Thymus (tissue), 11 donors: ENCODE measurements at regions not wholly inside any gene's neighbourhood (a gene's known extent, or its start where the extent isn't known, plus 50 kb on each side); places are given as distances from the start of the nearest gene placed in this dataset.

Experiments
- DNase-seq, 9 donors: peaks; one replicate each; pipeline ENCODE4 v3.0.0-alpha.2; 2013; ENCODE audit warnings: low spot score in 9 of 9, low read depth in 6 of 9, missing footprints in 1 of 9
- H3K27ac ChIP-seq, 2 donors: one replicate each; pipeline ENCODE4 v1.5.1; 2013; ENCODE audit warnings: control low read depth in 1 of 2, low read depth in 1 of 2, low read length in 1 of 2, mild to moderate bottlenecking in 1 of 2, moderate library complexity in 1 of 2
- H3K27me3 ChIP-seq, 2 donors: one replicate each; pipeline ENCODE4 v1.5.1; 2013; ENCODE audit warnings: low read length in 1 of 2; ENCODE audit not compliant: control insufficient read depth in 2 of 2, insufficient read depth in 1 of 2
- H3K36me3 ChIP-seq, 2 donors: one replicate each; pipeline ENCODE4 v1.5.1; 2013; ENCODE audit warnings: low read length in 1 of 2, mild to moderate bottlenecking in 1 of 2, moderate library complexity in 1 of 2; ENCODE audit not compliant: control insufficient read depth in 2 of 2, insufficient read depth in 2 of 2
- H3K4me1 ChIP-seq, 2 donors: one replicate each; pipeline ENCODE4 v1.5.1; 2013; ENCODE audit warnings: low read length in 2 of 2; ENCODE audit not compliant: control insufficient read depth in 2 of 2, insufficient read depth in 2 of 2
- H3K4me3 ChIP-seq, 2 donors: one replicate each; pipeline ENCODE4 v1.5.1; 2013; ENCODE audit warnings: low read length in 2 of 2, control low read depth in 1 of 2, mild to moderate bottlenecking in 1 of 2
- H3K9me3 ChIP-seq, 2 donors: one replicate each; pipeline ENCODE4 v1.5.1; 2013; ENCODE audit warnings: low read length in 1 of 2, mild to moderate bottlenecking in 1 of 2; ENCODE audit not compliant: control insufficient read depth in 2 of 2, insufficient read depth in 1 of 2
- WGBS: extraction: QIAGEN DNeasy Blood & Tissue Kit; methylation state at CpG from one replicate; pipeline ENCODE4 v1.1.7; 2013; 5-methylcytosine and 5-hydroxymethylcytosine counted together
- donor health status: healthy.

- 98% methylated on average over 2 of the region's 2 CpGs for WGBS
- Histone ChIP-seq H3K4me3 (no peak overlapping the region), H3K4me1 (no peaks in the 10 kb centered on the region), H3K27ac (no peak overlapping the region), H3K27me3 (no peaks in the 10 kb centered on the region), H3K9me3 (no peaks in the 10 kb centered on the region), H3K36me3 (no peaks in the 10 kb centered on the region)
- DNase-seq: no peak
Measured at GRCh38 chr21:27233514-27234115, 266.7 kb upstream of the ADAMTS5 start.

GRCh38 chr21:27225940-27226339 lies 259.1 kb upstream of the ADAMTS5 start:
- Histone ChIP-seq H3K4me1 (no peaks in the 10 kb centered on the region), H3K9me3 (no peaks in the 10 kb centered on the region), H3K27me3 (no peaks in the 10 kb centered on the region), H3K36me3 (no peaks in the 10 kb centered on the region), H3K4me3 (no peak overlapping the region), H3K27ac (no peak overlapping the region)
- DNase-seq: no peak
- WGBS: 89% methylated on average over 2 of the region's 2 CpGs

GRCh38 chr21:27225151-27225550 lies 258.3 kb upstream of the ADAMTS5 start:
- H3K4me1 ChIP-seq: no peaks in the 10 kb centered on the region
- H3K9me3 ChIP-seq: no peaks in the 10 kb centered on the region
- no peak overlapping the region for H3K4me3 ChIP-seq
- no peaks in the 10 kb centered on the region for H3K27me3 ChIP-seq
- H3K36me3 ChIP-seq: no peaks in the 10 kb centered on the region
- no peak overlapping the region for H3K27ac ChIP-seq
- no peak for DNase-seq

GRCh38 chr21:27224169-27224568 lies 257.3 kb upstream of the ADAMTS5 start:
- DNase-seq: no peak

GRCh38 chr21:27221077-27221476 lies 254.2 kb upstream of the ADAMTS5 start:
- no peaks in the 10 kb centered on the region for H3K9me3 ChIP-seq
- H3K27ac ChIP-seq: no peak overlapping the region
- H3K4me1 ChIP-seq: no peaks in the 10 kb centered on the region
- no peaks in the 10 kb centered on the region for H3K27me3 ChIP-seq
- no peak overlapping the region for H3K4me3 ChIP-seq
- no peak for DNase-seq
- WGBS: 89% methylated on average over 2 of the region's 2 CpGs
- H3K36me3 ChIP-seq: no peaks in the 10 kb centered on the region

More at GRCh38 chr21:27224169-27224568, 257.3 kb upstream of the ADAMTS5 start:
- Histone ChIP-seq H3K27ac (no peak overlapping the region), H3K4me3 (no peak overlapping the region), H3K9me3 (no peaks in the 10 kb centered on the region), H3K36me3 (no peaks in the 10 kb centered on the region), H3K4me1 (no peaks in the 10 kb centered on the region), H3K27me3 (no peaks in the 10 kb centered on the region)

- H3K9me3 ChIP-seq: no peaks in the 10 kb centered on the region
- H3K36me3 ChIP-seq: no peaks in the 10 kb centered on the region
- no peaks in the 10 kb centered on the region for H3K4me1 ChIP-seq
- H3K27ac ChIP-seq: no peak overlapping the region
- DNase-seq: no peak
- no peaks in the 10 kb centered on the region for H3K27me3 ChIP-seq
- H3K4me3 ChIP-seq: no peak overlapping the region
Measured at GRCh38 chr21:27220416-27220815, 253.5 kb upstream of the ADAMTS5 start.

GRCh38 chr21:27219068-27219467 lies 252.2 kb upstream of the ADAMTS5 start:
- 96% methylated on average over 2 of the region's 2 CpGs for WGBS
- H3K9me3 ChIP-seq: no peaks in the 10 kb centered on the region
- no peaks in the 10 kb centered on the region for H3K36me3 ChIP-seq
- no peak overlapping the region for H3K4me3 ChIP-seq
- H3K27ac ChIP-seq: no peak overlapping the region
- no peaks in the 10 kb centered on the region for H3K4me1 ChIP-seq
- H3K27me3 ChIP-seq: no peaks in the 10 kb centered on the region
- no peak for DNase-seq

GRCh38 chr21:27213303-27213702 lies 246.4 kb upstream of the ADAMTS5 start:
- DNase-seq: no peak
- no peak overlapping the region for H3K4me3 ChIP-seq
- no peaks in the 10 kb centered on the region for H3K9me3 ChIP-seq
- no peaks in the 10 kb centered on the region for H3K27me3 ChIP-seq
- no peaks in the 10 kb centered on the region for H3K36me3 ChIP-seq
- no peaks in the 10 kb centered on the region for H3K4me1 ChIP-seq
- no peak overlapping the region for H3K27ac ChIP-seq

GRCh38 chr21:27212441-27212840 lies 245.6 kb upstream of the ADAMTS5 start:
- Histone ChIP-seq H3K27ac (no peak overlapping the region), H3K4me3 (no peak overlapping the region), H3K36me3 (no peaks in the 10 kb centered on the region), H3K9me3 (no peaks in the 10 kb centered on the region), H3K27me3 (no peaks in the 10 kb centered on the region), H3K4me1 (no peaks in the 10 kb centered on the region)
- 58% methylated on average over 2 of the region's 2 CpGs for WGBS
- no peak for DNase-seq

- WGBS: 97% methylated on average over 1 of the region's 1 CpG
- Histone ChIP-seq H3K27me3 (no peaks in the 10 kb centered on the region), H3K27ac (no peak overlapping the region), H3K4me1 (no peaks in the 10 kb centered on the region), H3K9me3 (no peaks in the 10 kb centered on the region), H3K4me3 (no peak overlapping the region), H3K36me3 (no peaks in the 10 kb centered on the region)
- DNase-seq: no peak
Measured at GRCh38 chr21:27209546-27209945, 242.7 kb upstream of the ADAMTS5 start.
